Esophagus squamous epithelium (tissue), 4 donors: ENCODE measurements at regions not wholly inside any gene's neighbourhood (a gene's known extent, or its start where the extent isn't known, plus 50 kb on each side); places are given as distances from the start of the nearest gene placed in this dataset.

Source experiments
- POLR2A ChIP-seq, 4 donors: fragments of 450-650 bp; IDR thresholded peaks; one replicate each; pipeline ENCODE4 v1.6.1; 2017; ENCODE audit warnings: antibody characterized with exemption in 4 of 4, mild to moderate bottlenecking in 4 of 4, moderate library complexity in 3 of 4
- TF ChIP-seq, protein P1 (sequence below), 6 experiments: fragments of 450-650 bp in 4 of 6; fragments of 200-600 bp in 2 of 6; sonication (generic) in 2 of 6; IDR thresholded peaks; one replicate each; pipeline ENCODE4 v1.5.1; 2016 to 2019; ENCODE audit warnings: antibody characterized with exemption in 6 of 6, mild to moderate bottlenecking in 4 of 6, moderate library complexity in 4 of 6

DNA sequence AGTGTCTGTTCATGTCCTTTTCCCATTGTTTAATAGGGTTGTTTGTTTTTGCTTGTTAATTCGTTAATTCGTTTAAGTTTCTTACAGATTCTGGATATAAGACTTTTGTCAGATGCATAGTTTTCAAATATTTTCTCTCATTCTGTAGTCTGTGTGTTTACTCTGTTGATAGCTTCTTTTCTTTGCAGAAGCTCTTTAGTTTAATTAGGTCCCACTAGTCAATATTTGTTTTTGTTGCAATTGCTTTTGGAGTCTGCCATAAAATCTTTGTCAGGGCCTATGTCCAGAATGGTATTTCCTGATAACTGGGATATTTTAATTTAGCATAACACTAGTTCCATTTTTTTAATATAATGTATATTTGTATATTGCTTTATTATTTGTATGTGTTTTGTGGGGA lies 1380.1 kb downstream of the SUCLG1 start:
- TF ChIP-seq, protein P1, sequence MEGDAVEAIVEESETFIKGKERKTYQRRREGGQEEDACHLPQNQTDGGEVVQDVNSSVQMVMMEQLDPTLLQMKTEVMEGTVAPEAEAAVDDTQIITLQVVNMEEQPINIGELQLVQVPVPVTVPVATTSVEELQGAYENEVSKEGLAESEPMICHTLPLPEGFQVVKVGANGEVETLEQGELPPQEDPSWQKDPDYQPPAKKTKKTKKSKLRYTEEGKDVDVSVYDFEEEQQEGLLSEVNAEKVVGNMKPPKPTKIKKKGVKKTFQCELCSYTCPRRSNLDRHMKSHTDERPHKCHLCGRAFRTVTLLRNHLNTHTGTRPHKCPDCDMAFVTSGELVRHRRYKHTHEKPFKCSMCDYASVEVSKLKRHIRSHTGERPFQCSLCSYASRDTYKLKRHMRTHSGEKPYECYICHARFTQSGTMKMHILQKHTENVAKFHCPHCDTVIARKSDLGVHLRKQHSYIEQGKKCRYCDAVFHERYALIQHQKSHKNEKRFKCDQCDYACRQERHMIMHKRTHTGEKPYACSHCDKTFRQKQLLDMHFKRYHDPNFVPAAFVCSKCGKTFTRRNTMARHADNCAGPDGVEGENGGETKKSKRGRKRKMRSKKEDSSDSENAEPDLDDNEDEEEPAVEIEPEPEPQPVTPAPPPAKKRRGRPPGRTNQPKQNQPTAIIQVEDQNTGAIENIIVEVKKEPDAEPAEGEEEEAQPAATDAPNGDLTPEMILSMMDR (IDR thresholded peaks at IDR 0.05) = no peak
- TF ChIP-seq POLR2A (IDR thresholded peaks at IDR 0.05) = no peak
